Caki2 (cell line): ENCODE measurements at regions not wholly inside any gene's neighbourhood (a gene's known extent, or its start where the extent isn't known, plus 50 kb on each side); places are given as distances from the start of the nearest gene placed in this dataset.

Experiments
- DNase-seq: peaks from one replicate; pipeline ENCODE4 v3.0.0-alpha.2; 2015; ENCODE audit warnings: low read depth
- in situ Hi-C: cut with HindIII; loops from 2 replicates; pipeline ENCODE4 v1.10.0; 2016; ENCODE audit warnings: low sequenced_read_pairs, low pct_unique_long_range_greater_than_20kb, mixed read lengths

- no peak for DNase-seq
- in situ Hi-C loops = no loop called here
These were observed 318.2 kb downstream of the ADCYAP1 start for GRCh38 chr18:1222880-1223279.

- DNase-seq = no peak
- in situ Hi-C loops = no loop called here
These were observed 322.4 kb downstream of the ADCYAP1 start for GRCh38 chr18:1227025-1227424.

GRCh38 chr18:1229634-1230033, 325.0 kb downstream of the ADCYAP1 start:
- no peak for DNase-seq
- in situ Hi-C loops = no loop called here

- in situ Hi-C loops = no loop called here
- no peak for DNase-seq
These were observed 328.2 kb downstream of the ADCYAP1 start for GRCh38 chr18:1232867-1233266.

- in situ Hi-C loops = no loop called here
- no peak for DNase-seq
These were observed 336.0 kb downstream of the ADCYAP1 start for GRCh38 chr18:1240701-1241100.

DNA sequence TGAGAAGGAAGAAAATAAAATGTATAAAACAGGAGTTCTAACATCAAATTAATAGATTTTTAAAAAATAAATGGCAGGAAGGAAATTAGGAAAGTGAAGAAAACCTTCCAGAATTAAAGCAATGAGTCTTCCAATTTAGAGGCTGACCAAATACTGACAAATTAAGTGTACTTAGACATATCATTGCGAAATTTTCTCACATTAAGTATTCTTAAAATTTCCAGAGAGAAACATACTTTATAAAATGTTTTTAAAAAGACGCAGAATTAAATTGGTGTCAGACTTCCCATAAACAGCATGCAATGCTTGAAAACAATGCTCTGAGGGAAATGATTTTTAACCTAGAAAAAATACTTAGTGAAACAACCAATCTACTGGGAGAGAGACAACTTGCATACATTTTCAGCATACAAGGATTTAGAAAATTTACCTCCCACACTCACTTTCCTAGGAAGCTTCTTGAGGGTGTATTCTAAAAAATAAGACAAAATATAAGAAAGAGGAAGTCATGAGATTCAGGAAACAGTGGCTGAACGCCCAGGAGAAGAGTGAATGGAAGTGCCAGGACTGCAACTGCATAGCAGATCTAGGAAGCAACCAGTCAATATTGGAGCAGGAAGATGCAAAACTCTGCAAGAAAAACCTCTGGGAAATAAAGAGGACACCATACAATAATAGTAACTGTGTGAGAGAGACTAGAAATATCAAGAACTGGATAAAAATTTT, 339.9 kb downstream of the ADCYAP1 start:
- in situ Hi-C loops = no loop called here
- DNase-seq = no peak

DNA sequence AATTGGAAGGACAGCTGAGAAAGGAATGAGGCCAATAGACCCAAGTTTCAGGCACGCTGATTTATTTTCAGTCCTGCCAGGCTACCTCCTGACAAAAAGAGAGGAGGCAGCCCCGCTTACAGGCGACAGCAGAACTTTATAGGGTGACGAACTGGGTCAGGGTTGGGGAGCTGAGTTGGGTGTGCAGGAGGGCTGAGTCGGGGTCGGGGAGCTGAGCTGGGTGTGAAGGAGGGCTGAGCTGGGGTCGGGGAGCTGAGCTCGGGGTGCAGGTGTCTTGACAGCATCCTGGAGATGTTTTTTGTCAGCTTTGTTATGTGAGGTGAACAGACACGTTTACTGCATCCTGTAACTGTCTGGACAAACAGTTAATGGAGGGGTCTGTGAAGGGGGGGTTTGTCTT, 342.2 kb downstream of the ADCYAP1 start:
- no peak for DNase-seq

DNA sequence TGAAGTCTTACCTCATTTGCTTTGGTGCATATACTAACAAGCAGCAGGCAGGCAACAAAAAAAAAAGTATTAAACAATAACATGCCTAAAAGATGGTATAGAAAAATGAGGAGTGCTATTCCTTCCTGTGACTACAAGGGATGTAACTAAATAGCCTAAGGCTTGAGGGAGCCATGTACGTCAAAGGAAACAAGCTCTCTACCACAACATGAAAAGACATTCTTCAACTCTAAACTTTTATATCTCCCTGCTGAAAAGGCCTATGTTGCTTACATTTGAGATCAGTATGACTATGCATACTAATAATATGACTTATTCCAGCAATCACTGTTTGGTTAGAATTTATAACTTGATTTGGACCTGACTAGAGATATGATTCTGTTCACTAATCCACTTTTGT, 347.9 kb downstream of the ADCYAP1 start:
- in situ Hi-C loops = no loop called here

More for the DNA sequence above, 342.2 kb downstream of the ADCYAP1 start:
- in situ Hi-C loops = no loop called here

DNA sequence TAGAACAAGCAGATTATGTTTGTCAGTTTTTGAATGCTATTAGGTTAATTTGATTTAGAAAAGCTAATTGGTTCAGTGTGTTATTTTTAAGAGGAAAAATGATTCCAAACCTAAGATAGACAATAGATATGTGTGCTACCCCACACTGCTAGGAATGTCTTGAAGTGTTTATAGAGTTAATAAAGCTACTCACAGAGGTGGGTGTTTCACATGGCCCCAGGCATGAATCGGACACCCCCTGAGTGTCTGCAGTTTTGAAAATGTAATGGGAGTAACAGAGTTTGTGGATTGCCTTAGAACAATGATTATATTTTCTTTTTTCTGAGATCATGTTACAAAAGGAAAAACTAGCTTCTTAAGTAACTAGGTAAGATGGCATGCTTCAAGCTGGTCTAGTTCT, 348.3 kb downstream of the ADCYAP1 start:
- DNase-seq = no peak
- in situ Hi-C loops = no loop called here

More for the DNA sequence above, 347.9 kb downstream of the ADCYAP1 start:
- DNase-seq = no peak

- no peak for DNase-seq
- in situ Hi-C loops = no loop called here
These were observed 349.2 kb downstream of the ADCYAP1 start for GRCh38 chr18:1253827-1254226.

DNA sequence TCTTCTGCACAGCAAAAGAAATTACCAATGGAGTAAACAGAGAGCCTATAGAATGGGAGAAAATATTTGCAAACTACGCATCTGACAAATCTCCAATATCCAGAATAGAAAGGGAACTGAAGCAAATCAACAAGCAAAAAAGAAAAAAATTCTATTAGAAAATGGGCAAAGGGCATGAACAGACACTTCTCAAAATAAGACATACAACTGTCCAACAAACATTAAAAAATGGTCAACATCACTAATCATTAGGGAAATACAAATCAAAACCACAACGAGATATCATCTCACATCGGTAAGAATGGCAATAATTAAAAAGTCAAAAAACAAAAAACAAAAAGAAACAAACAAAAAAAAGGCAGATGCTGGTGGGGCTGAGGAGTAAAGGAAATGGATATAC, 356.4 kb downstream of the ADCYAP1 start:
- in situ Hi-C loops = no loop called here
- DNase-seq = no peak

- DNase-seq = no peak
- in situ Hi-C loops = no loop called here
These were observed 362.4 kb downstream of the ADCYAP1 start for GRCh38 chr18:1267021-1267420.

- DNase-seq = no peak
- in situ Hi-C loops = no loop called here
These were observed 365.4 kb downstream of the ADCYAP1 start for GRCh38 chr18:1270081-1270480.

GRCh38 chr18:1273469-1273868, 368.8 kb downstream of the ADCYAP1 start:
- in situ Hi-C loops = no loop called here
- DNase-seq = no peak

- no peak for DNase-seq
- in situ Hi-C loops = no loop called here
These were observed 387.5 kb downstream of the ADCYAP1 start for GRCh38 chr18:1292167-1292566.

- in situ Hi-C loops = no loop called here
- DNase-seq = no peak
These were observed 389.6 kb downstream of the ADCYAP1 start for GRCh38 chr18:1294229-1294628.

- DNase-seq = no peak
- in situ Hi-C loops = no loop called here
These were observed 391.6 kb downstream of the ADCYAP1 start for GRCh38 chr18:1296237-1296636.

GRCh38 chr18:1302861-1303260, 398.2 kb downstream of the ADCYAP1 start:
- in situ Hi-C loops = no loop called here
- no peak for DNase-seq

DNA sequence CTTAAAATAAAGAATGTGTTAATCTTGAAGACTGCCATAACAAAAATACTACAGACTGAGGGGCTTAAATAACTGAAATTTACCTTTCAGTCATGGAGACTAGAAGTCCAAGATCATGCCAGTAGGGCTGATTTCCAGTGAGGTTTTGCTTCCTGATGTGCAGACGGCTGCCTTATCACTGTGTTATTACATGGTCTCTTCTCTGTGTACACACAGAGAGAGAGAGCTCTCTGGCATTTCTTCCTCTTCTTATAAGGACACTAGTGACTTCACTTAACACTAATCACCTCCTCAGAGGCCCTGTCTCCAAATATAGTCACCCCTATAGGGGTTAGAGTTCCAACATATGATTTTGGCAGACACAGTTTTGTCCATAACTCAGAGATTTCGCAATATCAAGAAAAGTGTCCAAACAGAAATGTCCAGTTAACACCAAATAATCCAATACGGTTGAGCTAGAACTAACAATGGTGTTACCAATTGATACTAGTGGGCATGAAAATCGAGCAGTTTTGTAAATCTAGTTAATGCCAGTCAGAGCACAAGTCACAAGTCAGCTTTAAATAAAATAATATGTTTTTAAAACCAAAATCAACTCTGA, 399.8 kb downstream of the ADCYAP1 start:
- in situ Hi-C loops = no loop called here
- DNase-seq = no peak

DNA sequence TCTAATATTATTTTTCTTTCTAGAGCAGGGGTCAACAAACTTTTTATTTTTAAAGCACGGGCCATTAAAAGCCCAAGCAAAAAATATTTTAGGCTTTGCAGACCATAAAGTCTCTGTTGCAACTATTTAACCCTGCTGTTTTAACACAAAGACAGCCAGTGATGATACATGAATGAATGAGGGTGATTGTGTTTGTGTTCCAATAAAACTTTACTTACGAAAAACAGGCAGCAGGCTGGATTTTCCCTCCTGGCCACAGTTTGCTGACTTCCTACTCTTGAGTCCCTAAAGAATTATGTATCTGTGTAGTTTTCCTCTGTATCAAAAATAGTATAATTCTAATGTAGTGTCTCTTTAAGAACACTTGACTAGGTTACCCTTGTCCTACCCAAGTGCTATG, 402.0 kb downstream of the ADCYAP1 start:
- no peak for DNase-seq
- in situ Hi-C loops = no loop called here
